Duodenal mucosa (tissue), 2 donors: ENCODE measurements at regions not wholly inside any gene's neighbourhood (a gene's known extent, or its start where the extent isn't known, plus 50 kb on each side); places are given as distances from the start of the nearest gene placed in this dataset.

ENCODE experiments used
- H3K27ac ChIP-seq: one replicate; pipeline ENCODE4 v1.7.0; 2013; ENCODE audit warnings: low read depth, low read length
- H3K27me3 ChIP-seq, 2 donors: one replicate each; pipeline ENCODE4 v1.7.0; 2013; ENCODE audit warnings: low read length in 2 of 2, control low read depth in 1 of 2; ENCODE audit not compliant: insufficient read depth in 2 of 2, control insufficient read depth in 1 of 2
- H3K36me3 ChIP-seq, 2 donors: one replicate each; pipeline ENCODE4 v1.7.0; 2013; ENCODE audit warnings: low read length in 2 of 2, control low read depth in 1 of 2; ENCODE audit not compliant: insufficient read depth in 2 of 2, control insufficient read depth in 1 of 2
- H3K4me1 ChIP-seq, 2 donors: one replicate each; pipeline ENCODE4 v1.7.0; 2013; ENCODE audit warnings: low read length in 2 of 2, control low read depth in 1 of 2; ENCODE audit not compliant: insufficient read depth in 2 of 2, control insufficient read depth in 1 of 2
- H3K4me3 ChIP-seq, 2 donors: one replicate each; pipeline ENCODE4 v1.7.0; 2013; ENCODE audit warnings: low read length in 2 of 2, low read depth in 1 of 2
- H3K9ac ChIP-seq, 2 donors: one replicate each; pipeline ENCODE4 v1.7.0; 2013; ENCODE audit warnings: low read length in 2 of 2, low read depth in 1 of 2
- H3K9me3 ChIP-seq, 2 donors: one replicate each; pipeline ENCODE4 v1.7.0; 2013; ENCODE audit warnings: low read length in 2 of 2, control low read depth in 1 of 2; ENCODE audit not compliant: control insufficient read depth in 1 of 2

- no peaks in the 10 kb centered on the region for H3K4me1 ChIP-seq
- H3K36me3 ChIP-seq: no peaks in the 10 kb centered on the region
- no peaks in the 10 kb centered on the region for H3K27me3 ChIP-seq
- no peak overlapping the region for H3K27ac ChIP-seq
- H3K9me3 ChIP-seq: no peaks in the 10 kb centered on the region
- H3K9ac ChIP-seq: no peak overlapping the region
- no peak overlapping the region for H3K4me3 ChIP-seq
These were observed 282.3 kb upstream of the MEX3C start for GRCh38 chr18:51479736-51480135.

- Histone ChIP-seq H3K9me3 (no peaks in the 10 kb centered on the region), H3K27me3 (no peaks in the 10 kb centered on the region), H3K4me3 (no peak overlapping the region), H3K4me1 (peaks cover 0 to under 1% of the 10 kb centered on the region in 2 donors), H3K9ac (no peak overlapping the region), H3K36me3 (no peaks in the 10 kb centered on the region), H3K27ac (no peak overlapping the region)
These were observed 283.2 kb upstream of the MEX3C start for GRCh38 chr18:51480407-51481261.

GRCh38 chr18:51486735-51487366, 289.4 kb upstream of the MEX3C start:
- H3K36me3 ChIP-seq: no peaks in the 10 kb centered on the region
- no peak overlapping the region for H3K4me3 ChIP-seq
- no peak overlapping the region for H3K27ac ChIP-seq
- H3K9me3 ChIP-seq: no peaks in the 10 kb centered on the region
- H3K4me1 ChIP-seq: peaks cover 0 to 12% of the 10 kb centered on the region in 2 donors
- no peaks in the 10 kb centered on the region for H3K27me3 ChIP-seq
- no peak overlapping the region for H3K9ac ChIP-seq

- Histone ChIP-seq H3K4me1 (peaks cover 0 to 12% of the 10 kb centered on the region in 2 donors), H3K9ac (no peak overlapping the region), H3K36me3 (no peaks in the 10 kb centered on the region), H3K9me3 (no peaks in the 10 kb centered on the region), H3K27me3 (no peaks in the 10 kb centered on the region), H3K4me3 (no peak overlapping the region), H3K27ac (no peak overlapping the region)
These were observed 292.9 kb upstream of the MEX3C start for GRCh38 chr18:51490417-51490816.

- no peak overlapping the region for H3K4me3 ChIP-seq
- H3K27me3 ChIP-seq: no peaks in the 10 kb centered on the region
- H3K9me3 ChIP-seq: no peaks in the 10 kb centered on the region
These were observed 293.4 kb upstream of the MEX3C start for GRCh38 chr18:51490860-51491259.

GRCh38 chr18:51491678-51492372, 294.3 kb upstream of the MEX3C start:
- Histone ChIP-seq H3K36me3 (no peaks in the 10 kb centered on the region), H3K9me3 (no peaks in the 10 kb centered on the region), H3K9ac (no peak overlapping the region), H3K4me1 (no peaks in the 10 kb centered on the region), H3K27me3 (no peaks in the 10 kb centered on the region), H3K4me3 (no peak overlapping the region), H3K27ac (no peak overlapping the region)

More at GRCh38 chr18:51490860-51491259, 293.4 kb upstream of the MEX3C start:
- Histone ChIP-seq H3K4me1 (peaks cover 0 to 9% of the 10 kb centered on the region in 2 donors), H3K36me3 (no peaks in the 10 kb centered on the region), H3K9ac (no peak overlapping the region), H3K27ac (no peak overlapping the region)

GRCh38 chr18:51498085-51498855, 300.8 kb upstream of the MEX3C start:
- no peaks in the 10 kb centered on the region for H3K4me1 ChIP-seq
- H3K27me3 ChIP-seq: no peaks in the 10 kb centered on the region
- no peak overlapping the region for H3K9ac ChIP-seq
- no peak overlapping the region for H3K4me3 ChIP-seq
- no peaks in the 10 kb centered on the region for H3K36me3 ChIP-seq
- H3K9me3 ChIP-seq: no peaks in the 10 kb centered on the region
- no peak overlapping the region for H3K27ac ChIP-seq

- Histone ChIP-seq H3K36me3 (no peaks in the 10 kb centered on the region), H3K4me3 (no peak overlapping the region), H3K27ac (no peak overlapping the region), H3K4me1 (no peaks in the 10 kb centered on the region), H3K9ac (no peak overlapping the region), H3K9me3 (peaks cover 0 to under 1% of the 10 kb centered on the region in 2 donors), H3K27me3 (no peaks in the 10 kb centered on the region)
These were observed 305.9 kb upstream of the MEX3C start for GRCh38 chr18:51503351-51503750.

- H3K27ac ChIP-seq: no peak overlapping the region
- H3K9me3 ChIP-seq: peaks cover 0 to 2% of the 10 kb centered on the region in 2 donors
- no peaks in the 10 kb centered on the region for H3K27me3 ChIP-seq
- no peak overlapping the region for H3K4me3 ChIP-seq
- no peaks in the 10 kb centered on the region for H3K4me1 ChIP-seq
- no peaks in the 10 kb centered on the region for H3K36me3 ChIP-seq
- no peak overlapping the region for H3K9ac ChIP-seq
These were observed 309.3 kb upstream of the MEX3C start for GRCh38 chr18:51506811-51507210.
